NCI-H146 treated with DMSO at 0.1 percent for 48 hours (cell line): ENCODE measurements at regions not wholly inside any gene's neighbourhood (a gene's known extent, or its start where the extent isn't known, plus 50 kb on each side); places are given as distances from the start of the nearest gene placed in this dataset.

ENCODE experiments used
- DNase-seq: peaks from one replicate; lab custom pipeline; 2025; ENCODE audit not compliant: unreplicated experiment; lab: John Stamatoyannopoulos, UW

- no peak for DNase-seq
Observed at GRCh38 chr3:66133050-66133757, 87.6 kb upstream of the SLC25A26 start.

GRCh38 chr3:66128623-66129022 is 89.9 kb upstream of the MAGI1 start:
- no peak for DNase-seq

- DNase-seq: no peak
Observed at GRCh38 chr3:66121318-66121717, 82.6 kb upstream of the MAGI1 start.

- DNase-seq: no peak
Observed at GRCh38 chr3:66115858-66116654, 77.3 kb upstream of the MAGI1 start.

- DNase-seq: no peak
Observed at GRCh38 chr3:66113542-66113941, 74.8 kb upstream of the MAGI1 start.

- no peak for DNase-seq
Observed at GRCh38 chr3:66110840-66111239, 72.1 kb upstream of the MAGI1 start.

GRCh38 chr3:66107855-66108254 is 69.1 kb upstream of the MAGI1 start:
- DNase-seq: no peak

DNA sequence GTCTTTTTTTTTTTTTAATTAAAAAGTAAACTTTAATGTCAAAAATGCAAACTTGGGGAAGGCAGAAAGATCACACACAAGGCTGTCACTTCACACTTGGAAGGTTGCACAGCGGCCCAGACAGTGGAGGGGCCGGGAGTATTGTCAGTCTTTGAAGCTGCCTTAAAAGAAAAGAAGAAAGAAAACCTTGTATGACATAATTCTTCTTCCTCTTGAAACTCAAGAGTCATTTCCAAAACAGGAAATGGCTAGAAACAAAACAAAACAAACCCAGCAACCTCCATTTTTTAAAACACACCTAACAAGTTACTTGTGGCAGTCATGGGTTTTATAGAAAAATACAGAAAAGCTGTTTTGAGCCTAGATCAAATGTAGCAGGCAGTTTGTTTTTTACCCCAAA is 68.1 kb upstream of the MAGI1 start:
- DNase-seq: no peak

GRCh38 chr3:66104535-66104934 is 65.8 kb upstream of the MAGI1 start:
- DNase-seq: no peak

DNA sequence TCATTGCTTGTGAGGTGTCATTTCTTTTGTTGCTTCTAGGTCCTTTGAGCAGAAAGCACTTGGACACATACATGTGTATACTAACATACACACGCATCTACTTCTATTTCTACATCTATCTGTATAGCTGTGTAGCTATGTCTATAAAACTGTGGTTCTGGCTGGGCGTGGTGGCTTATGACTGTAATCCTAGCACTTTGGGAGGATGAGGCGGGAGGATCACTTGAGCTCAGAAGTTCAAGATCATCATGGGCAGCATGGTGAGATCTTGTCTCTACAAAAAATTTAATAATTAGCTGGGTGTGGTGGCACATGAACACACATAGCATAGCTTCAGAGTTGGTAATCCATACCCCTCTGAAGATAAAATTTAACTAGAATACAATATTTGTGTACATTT is 65.0 kb upstream of the MAGI1 start:
- DNase-seq: no peak

DNA sequence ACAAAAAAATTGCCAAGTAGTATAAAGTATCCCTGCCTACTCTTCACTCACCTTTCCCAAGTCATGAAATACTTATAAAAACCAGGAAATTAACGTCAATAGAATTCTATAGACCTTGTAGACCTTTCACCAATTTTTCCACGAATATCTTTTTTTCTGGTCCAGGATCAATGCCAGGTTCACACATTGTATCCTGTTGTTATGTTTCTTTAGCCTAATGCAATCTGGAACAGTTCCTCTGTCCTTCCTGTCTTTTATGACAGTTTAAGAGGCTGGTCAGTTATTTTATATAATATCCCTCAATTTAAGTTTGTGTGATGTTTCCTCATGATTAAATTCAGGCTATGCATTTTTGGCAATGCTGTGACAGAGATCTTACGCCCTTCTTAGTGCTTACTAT is 63.2 kb upstream of the MAGI1 start:
- DNase-seq: no peak

DNA sequence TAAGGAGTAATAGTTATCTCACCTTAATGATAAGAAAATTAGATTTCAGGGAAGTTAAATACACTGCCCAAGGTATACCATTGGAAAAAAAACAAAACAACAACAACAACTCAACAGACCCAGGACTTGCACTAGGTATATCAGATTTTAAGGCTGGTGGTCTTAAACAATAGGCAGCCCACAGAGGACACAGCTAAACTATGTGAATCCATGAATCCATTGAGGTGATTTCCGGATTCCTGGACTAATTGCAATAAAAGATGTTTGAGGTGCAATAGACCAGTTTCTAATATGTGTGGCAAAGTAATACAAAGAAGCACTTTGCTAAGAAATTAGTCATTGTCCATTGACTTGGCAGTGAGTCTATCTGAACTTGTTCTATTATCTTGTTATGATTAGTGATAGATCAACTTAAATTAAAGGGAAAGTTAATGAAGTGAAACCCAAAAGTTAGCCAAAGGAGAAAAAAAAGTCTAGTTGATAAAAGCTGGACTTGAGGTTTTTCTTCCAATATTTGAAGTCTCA is 60.9 kb upstream of the MAGI1 start:
- DNase-seq: no peak

DNA sequence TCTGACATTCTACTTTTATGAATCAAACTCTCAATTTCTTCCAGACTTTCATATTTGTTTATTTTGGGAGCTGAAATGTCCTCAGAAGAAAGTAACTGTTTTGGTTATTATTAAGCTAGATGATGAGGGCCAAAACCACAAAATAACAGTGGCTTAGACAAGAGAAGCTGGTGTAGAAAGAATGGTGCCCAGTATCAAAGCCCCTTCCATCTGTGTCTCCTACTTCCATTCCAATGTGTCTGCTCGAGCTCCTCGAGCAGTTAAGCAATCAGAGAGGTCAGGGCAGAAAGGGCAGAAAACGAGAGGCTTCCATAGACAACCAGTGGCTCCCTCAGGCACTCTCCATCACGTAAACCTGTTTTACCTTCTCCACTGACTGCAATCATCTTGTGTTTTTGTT is 59.7 kb upstream of the MAGI1 start:
- no peak for DNase-seq

DNA sequence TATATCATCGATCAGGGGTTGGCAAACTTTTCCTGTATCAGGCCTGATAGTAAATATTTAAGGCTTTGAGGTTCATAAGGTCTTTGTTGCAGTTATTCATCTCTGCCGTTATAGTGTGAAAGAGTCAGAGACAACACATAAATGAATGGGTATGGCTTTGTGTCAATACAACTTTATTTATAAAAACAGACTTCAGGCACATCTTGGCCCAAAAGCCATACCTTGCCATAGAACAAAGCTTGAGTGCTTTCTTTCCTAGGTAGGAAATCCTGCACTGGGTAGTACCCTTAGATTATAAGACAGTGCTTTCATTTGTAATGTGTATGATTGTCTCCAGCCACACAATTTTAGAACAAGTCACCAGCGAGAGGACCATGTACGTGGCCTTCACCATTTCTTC is 58.9 kb upstream of the MAGI1 start:
- no peak for DNase-seq

DNA sequence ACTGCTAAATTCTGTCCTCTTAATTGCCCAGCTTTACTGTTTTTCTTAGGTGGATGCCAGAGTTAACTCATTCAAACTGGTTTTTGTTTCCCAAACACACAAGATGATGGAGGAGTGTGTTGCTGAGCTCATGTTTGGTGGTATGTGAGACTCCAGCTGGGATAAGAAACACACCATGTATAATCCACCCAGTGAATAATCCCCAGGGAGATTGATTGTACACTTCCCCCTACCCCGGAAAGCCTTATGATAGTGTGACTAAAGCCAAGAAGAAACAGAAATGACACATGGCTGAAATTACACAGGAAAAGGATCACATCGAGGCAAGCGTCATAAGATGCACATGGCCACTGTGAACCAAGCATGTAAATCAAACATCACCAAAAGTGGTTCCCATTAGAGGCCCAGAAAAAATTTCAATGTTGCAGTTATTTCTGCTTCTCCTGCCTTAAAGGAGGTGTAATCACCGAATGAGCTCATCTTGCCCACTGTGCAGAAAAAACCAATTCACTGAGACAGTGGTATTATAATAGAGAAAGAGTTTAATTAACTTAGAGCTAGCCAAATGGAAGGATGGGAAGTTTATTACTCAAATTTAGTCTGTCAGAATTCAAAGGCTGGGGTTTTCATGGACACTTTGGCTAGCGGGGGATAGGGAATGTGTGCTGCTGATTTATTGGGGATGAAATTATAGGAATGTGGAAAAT is 56.7 kb upstream of the MAGI1 start:
- no peak for DNase-seq

- DNase-seq: no peak
Observed at GRCh38 chr3:66093981-66094380, 55.3 kb upstream of the MAGI1 start.

DNA sequence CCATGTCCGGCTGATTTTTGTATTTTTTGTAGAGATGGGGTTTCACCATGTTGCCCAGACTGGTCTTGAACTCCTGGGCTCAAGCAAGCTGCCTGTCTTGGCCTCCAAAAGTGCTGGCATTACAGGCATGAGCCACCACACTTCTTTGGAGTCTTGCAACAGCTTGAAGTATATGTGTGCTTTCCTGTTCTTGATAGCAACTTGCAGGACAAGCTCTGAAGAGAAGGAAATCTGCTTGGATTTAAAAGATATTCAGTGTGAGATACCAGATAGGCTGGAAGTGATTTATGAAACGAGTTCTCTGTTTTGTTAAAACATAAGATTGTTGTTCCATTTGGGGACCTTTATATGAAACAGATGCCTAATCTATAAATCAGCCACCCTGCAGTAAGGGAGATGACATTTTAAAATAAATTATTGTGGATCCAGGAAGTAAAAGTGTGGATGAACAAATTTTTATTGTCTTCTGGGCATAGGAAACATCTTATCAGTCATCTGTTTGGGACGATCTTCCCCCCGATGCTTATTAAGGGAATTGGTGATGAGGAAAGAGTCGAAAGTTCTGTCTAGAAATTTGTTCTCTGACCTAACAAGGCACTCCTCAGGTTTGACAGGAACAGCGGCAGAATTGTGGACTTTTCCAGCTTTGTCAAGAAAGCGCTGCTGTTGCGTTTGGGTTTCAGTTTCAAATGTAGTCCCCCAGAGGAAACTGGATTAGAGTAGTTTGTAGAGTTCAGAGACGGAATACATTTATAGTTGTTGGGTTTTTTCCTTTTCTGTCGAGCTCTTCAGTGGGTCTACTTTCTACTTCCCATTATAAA is 53.7 kb upstream of the MAGI1 start:
- no peak for DNase-seq
